Epithelial cell of esophagus (primary cell): ENCODE measurements at regions not wholly inside any gene's neighbourhood (a gene's known extent, or its start where the extent isn't known, plus 50 kb on each side); places are given as distances from the start of the nearest gene placed in this dataset.

ENCODE experiments used
- DNase-seq: peaks from one replicate; pipeline ENCODE4 v3.0.0; 2010; ENCODE audit warnings: low read depth
- H3K4me3 ChIP-seq: 2 replicates; pipeline ENCODE4 v1.5.1; 2011; ENCODE audit warnings: mild to moderate bottlenecking, low read length, control low read depth
- TF ChIP-seq, protein P1 (sequence below): IDR thresholded peaks from 2 replicates; pipeline ENCODE4 v1.5.1; 2011; ENCODE audit warnings: low read depth, mild to moderate bottlenecking, low read length, control low read depth, inconsistent platforms; ENCODE audit not compliant: insufficient read depth; ENCODE audit errors: missing control alignments

DNA sequence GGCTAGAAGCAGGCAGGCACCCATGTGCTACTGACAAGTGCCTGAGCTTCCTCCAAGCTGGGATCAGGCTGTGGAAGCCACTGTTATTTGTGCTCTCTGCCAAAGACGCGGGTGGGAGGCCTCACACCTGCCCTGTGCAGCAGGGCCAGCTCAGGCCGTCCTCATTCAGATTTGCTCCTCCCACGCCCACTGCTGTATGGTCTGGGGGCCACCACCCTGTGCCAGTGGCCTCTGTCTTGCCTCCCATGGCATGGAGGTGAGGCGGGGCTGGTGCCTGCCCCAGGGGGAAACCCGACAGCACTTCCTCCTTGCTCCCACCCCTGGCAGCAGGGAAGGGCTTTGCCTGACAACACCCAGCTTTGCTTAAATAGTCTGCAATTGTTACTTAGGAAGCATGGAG, 356.5 kb upstream of the CDH8 start:
- DNase-seq = no peak
- TF ChIP-seq, protein P1, sequence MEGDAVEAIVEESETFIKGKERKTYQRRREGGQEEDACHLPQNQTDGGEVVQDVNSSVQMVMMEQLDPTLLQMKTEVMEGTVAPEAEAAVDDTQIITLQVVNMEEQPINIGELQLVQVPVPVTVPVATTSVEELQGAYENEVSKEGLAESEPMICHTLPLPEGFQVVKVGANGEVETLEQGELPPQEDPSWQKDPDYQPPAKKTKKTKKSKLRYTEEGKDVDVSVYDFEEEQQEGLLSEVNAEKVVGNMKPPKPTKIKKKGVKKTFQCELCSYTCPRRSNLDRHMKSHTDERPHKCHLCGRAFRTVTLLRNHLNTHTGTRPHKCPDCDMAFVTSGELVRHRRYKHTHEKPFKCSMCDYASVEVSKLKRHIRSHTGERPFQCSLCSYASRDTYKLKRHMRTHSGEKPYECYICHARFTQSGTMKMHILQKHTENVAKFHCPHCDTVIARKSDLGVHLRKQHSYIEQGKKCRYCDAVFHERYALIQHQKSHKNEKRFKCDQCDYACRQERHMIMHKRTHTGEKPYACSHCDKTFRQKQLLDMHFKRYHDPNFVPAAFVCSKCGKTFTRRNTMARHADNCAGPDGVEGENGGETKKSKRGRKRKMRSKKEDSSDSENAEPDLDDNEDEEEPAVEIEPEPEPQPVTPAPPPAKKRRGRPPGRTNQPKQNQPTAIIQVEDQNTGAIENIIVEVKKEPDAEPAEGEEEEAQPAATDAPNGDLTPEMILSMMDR = no peak
- no peak overlapping the region for H3K4me3 ChIP-seq

DNA sequence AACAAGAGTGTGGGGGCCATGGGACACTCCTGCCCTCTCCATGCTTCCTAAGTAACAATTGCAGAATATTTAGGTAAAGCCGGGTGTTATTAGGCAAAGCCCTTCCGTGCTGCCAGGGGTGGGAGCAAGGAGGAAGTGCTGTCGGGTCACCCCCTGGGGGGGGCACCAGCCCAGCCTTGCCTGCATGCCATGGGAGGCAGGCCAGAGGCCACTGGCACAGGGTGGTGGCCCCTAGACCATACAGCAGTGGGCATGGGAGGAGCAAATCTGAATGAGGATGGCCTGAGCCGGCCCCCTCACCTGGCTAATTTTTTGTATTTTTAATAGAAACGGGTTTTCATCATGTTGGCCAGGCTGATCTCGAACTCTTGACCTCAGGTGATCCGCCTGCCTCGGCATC, 355.7 kb upstream of the CDH8 start:
- DNase-seq = no peak
- H3K4me3 ChIP-seq = no peak overlapping the region
- TF ChIP-seq, protein P1 = no peak

- no peak for DNase-seq
- TF ChIP-seq, protein P1 = no peak
- no peak overlapping the region for H3K4me3 ChIP-seq
Observed at GRCh38 chr16:62391134-62391533, 354.9 kb upstream of the CDH8 start.

DNA sequence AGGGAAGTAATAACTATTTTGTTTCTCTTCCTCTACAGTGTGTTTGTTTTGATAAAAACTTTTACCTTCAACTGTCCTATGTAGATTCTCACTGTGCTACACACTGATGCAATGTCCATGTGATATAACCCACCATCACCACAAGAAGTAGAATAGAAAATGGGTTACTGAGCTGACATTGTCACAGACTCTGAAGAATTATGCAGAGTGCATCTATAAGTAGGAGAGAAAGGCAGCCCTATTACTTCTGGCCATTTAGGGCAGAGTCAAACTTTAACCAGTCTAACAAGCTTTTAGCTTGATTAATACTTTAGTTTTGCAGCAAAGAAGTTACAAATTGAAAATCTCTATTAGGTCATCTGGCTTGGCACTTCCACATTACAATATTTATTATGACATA, 354.0 kb upstream of the CDH8 start:
- H3K4me3 ChIP-seq = no peak overlapping the region
- TF ChIP-seq, protein P1 = no peak
- DNase-seq = no peak

DNA sequence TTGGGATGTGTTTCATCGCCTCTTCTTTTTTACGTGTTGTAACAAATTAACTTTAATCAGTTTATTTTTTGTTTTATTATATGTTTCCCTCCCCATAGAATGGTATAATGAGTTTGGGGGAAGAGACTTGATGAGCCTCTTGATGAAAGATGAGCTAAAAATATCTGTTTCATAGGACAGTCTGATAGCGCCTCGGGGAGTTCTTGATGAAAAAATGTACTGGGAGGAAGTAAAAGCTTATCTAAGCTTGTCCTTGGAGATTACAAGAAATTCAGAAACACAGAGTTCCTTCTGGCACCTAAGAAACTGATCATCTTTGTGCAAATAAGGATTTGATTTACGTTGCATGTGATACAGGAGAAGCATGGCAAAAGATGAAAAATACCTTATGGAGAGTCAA, 350.2 kb upstream of the CDH8 start:
- H3K4me3 ChIP-seq = no peak overlapping the region
- TF ChIP-seq, protein P1 = no peak
- no peak for DNase-seq

DNA sequence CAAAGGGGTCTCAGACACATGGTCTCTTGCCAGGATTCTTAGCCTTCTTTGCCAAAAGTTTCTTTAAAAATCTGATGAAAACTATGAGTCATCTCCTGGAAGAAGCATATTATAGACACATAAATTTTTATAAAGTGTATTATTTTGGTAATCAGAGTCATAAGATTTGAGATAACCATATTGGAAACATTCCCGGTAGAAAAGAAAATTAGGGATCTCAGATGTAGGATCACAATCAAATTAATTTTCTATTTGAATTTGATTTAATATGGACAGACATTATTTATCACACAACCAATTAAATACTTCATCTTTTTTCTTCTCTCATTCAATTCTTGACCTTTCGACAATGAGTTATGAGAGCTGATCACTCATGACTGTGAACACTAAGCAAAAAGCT, 347.7 kb upstream of the CDH8 start:
- no peak overlapping the region for H3K4me3 ChIP-seq
- no peak for DNase-seq
- TF ChIP-seq, protein P1 = no peak

DNA sequence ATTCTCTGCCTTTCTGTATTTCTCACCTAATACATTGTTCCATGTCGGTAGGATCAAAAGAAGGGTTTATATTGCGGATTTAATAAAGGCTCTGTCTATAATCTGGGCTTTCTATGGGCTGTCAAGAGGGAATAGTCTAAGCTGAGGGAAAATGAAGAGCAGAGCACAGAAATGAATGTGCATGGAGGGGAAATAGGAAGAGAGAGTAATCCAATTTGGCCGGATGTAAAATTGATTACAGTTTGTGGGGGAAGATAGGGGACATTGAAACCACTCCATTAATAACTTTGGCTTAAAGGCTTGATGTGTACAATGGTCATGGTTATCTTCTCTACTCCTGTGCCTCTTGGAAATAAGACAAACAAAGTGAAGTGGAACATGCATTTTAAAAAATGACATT, 334.2 kb upstream of the CDH8 start:
- no peak for DNase-seq
- TF ChIP-seq, protein P1 = no peak

More for the DNA sequence above, 334.2 kb upstream of the CDH8 start:
- no peak overlapping the region for H3K4me3 ChIP-seq
